ENCODE measurements at regions not wholly inside any gene's neighbourhood (a gene's known extent, or its start where the extent isn't known, plus 50 kb on each side); places are given as distances from the start of the nearest gene placed in this dataset.

GRCh38 chr1:104295511-104295910, 545.8 kb downstream of the AMY1C start:
- Mint-ChIP-seq H3K36me3 (ENCODE audit: insufficient read depth) (no peaks in the 10 kb centered on the region), H3K4me3 (ENCODE audit: low read depth) (no peak overlapping the region), H3K27ac (no peak overlapping the region), H3K4me1 (ENCODE audit: low read depth) (peaks cover 4% of the 10 kb centered on the region), H3K9me3 (ENCODE audit: low read depth) (no peaks in the 10 kb centered on the region), H3K27me3 (no peaks in the 10 kb centered on the region)
- TF ChIP-seq, protein P1, sequence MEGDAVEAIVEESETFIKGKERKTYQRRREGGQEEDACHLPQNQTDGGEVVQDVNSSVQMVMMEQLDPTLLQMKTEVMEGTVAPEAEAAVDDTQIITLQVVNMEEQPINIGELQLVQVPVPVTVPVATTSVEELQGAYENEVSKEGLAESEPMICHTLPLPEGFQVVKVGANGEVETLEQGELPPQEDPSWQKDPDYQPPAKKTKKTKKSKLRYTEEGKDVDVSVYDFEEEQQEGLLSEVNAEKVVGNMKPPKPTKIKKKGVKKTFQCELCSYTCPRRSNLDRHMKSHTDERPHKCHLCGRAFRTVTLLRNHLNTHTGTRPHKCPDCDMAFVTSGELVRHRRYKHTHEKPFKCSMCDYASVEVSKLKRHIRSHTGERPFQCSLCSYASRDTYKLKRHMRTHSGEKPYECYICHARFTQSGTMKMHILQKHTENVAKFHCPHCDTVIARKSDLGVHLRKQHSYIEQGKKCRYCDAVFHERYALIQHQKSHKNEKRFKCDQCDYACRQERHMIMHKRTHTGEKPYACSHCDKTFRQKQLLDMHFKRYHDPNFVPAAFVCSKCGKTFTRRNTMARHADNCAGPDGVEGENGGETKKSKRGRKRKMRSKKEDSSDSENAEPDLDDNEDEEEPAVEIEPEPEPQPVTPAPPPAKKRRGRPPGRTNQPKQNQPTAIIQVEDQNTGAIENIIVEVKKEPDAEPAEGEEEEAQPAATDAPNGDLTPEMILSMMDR (IDR thresholded peaks at IDR 0.05; ENCODE audit: unreplicated experiment): no peak
- DNase-seq (ENCODE audit: low spot score, unreplicated experiment): no peak

DNA sequence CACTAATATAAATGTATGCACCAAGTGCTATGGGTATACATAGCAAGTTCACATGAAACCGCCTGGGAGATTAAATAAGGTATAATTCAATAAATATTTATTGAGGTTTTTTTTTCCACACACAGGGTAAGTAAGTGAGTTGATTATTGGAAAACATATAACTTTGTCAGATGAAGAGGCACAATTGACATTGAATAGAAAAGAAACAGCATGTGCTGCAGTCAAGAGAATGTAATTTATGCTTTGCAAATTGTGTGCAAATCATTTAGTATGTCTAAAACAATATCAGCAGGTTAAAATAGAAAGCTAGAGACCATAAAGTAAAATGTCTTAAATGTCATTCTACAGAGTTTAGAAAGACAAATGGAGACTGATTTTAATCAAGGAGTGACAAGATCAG, 560.0 kb downstream of the AMY1C start:
- no peaks in the 10 kb centered on the region for H3K4me1 Mint-ChIP-seq (ENCODE audit: low read depth)
- no peak overlapping the region for H3K4me3 Mint-ChIP-seq (ENCODE audit: low read depth)
- DNase-seq (ENCODE audit: low spot score, unreplicated experiment): no peak
- H3K9me3 Mint-ChIP-seq (ENCODE audit: low read depth): no peaks in the 10 kb centered on the region
- no peaks in the 10 kb centered on the region for H3K27me3 Mint-ChIP-seq
- H3K27ac Mint-ChIP-seq: no peak overlapping the region
- TF ChIP-seq, protein P1 (IDR thresholded peaks at IDR 0.05; ENCODE audit: unreplicated experiment): no peak
- H3K36me3 Mint-ChIP-seq (ENCODE audit: insufficient read depth): no peaks in the 10 kb centered on the region

- Mint-ChIP-seq H3K36me3 (ENCODE audit: insufficient read depth) (no peaks in the 10 kb centered on the region), H3K4me3 (ENCODE audit: low read depth) (no peak overlapping the region), H3K27me3 (no peaks in the 10 kb centered on the region), H3K9me3 (ENCODE audit: low read depth) (peaks cover 7% of the 10 kb centered on the region), H3K4me1 (ENCODE audit: low read depth) (no peaks in the 10 kb centered on the region), H3K27ac (no peak overlapping the region)
- DNase-seq (ENCODE audit: low spot score, unreplicated experiment): no peak
- TF ChIP-seq, protein P1 (IDR thresholded peaks at IDR 0.05; ENCODE audit: unreplicated experiment): no peak
Measured at GRCh38 chr1:104315823-104316222, 566.1 kb downstream of the AMY1C start.

DNA sequence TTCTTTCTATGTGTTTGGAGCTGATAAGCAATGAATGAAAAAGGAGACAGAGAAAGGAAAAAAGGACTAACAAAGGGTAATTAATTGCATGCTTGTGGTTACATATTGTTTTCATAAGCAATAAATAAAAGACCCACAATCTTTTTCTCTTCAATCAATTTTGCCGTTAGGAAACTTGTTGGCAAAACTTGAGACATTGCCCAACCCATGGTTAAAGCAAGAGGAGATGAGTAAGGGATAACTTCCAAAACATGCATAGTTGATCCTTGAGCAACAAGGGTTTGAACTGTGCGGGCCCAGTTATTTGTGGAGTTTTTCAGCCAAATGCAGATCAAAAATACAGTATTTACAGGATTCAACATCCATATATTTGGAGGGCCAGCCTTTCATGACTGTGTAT, 572.4 kb downstream of the AMY1C start:
- TF ChIP-seq, protein P1 (IDR thresholded peaks at IDR 0.05; ENCODE audit: unreplicated experiment): no peak
- no peak for DNase-seq (ENCODE audit: low spot score, unreplicated experiment)
- Mint-ChIP-seq H3K4me3 (ENCODE audit: low read depth) (no peak overlapping the region), H3K9me3 (ENCODE audit: low read depth) (peaks cover 7% of the 10 kb centered on the region), H3K27ac (no peak overlapping the region), H3K27me3 (no peaks in the 10 kb centered on the region), H3K36me3 (ENCODE audit: insufficient read depth) (no peaks in the 10 kb centered on the region), H3K4me1 (ENCODE audit: low read depth) (no peaks in the 10 kb centered on the region)

DNA sequence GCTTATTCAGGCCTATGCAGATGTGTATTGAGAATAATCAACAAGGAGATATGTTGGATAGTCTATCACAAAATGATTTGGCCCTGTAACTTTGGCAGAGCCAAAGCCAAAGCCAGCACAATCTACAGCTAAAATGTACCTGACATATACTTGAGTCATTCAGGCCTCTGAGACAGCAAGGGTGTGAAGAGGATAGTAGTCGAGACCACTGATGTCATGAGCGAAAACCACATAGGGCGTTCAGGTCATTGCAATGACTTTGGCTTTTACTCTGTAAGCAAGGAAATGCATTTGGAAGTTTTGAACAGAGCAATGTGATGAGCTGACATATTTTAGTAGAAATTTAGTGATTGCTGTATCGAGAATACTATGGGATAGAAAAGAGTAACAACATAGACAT, 579.6 kb downstream of the AMY1C start:
- Mint-ChIP-seq H3K27me3 (no peaks in the 10 kb centered on the region), H3K4me1 (ENCODE audit: low read depth) (no peaks in the 10 kb centered on the region), H3K27ac (no peak overlapping the region), H3K36me3 (ENCODE audit: insufficient read depth) (no peaks in the 10 kb centered on the region), H3K4me3 (ENCODE audit: low read depth) (no peak overlapping the region), H3K9me3 (ENCODE audit: low read depth) (no peaks in the 10 kb centered on the region)
- no peak for DNase-seq (ENCODE audit: low spot score, unreplicated experiment)
- TF ChIP-seq, protein P1 (IDR thresholded peaks at IDR 0.05; ENCODE audit: unreplicated experiment): no peak

Data from progenitor cell of endocrine pancreas (in vitro differentiated cells).